HTR-8/SVneo (cell line): ENCODE measurements at regions not wholly inside any gene's neighbourhood (a gene's known extent, or its start where the extent isn't known, plus 50 kb on each side); places are given as distances from the start of the nearest gene placed in this dataset.

ENCODE experiments used
- DNase-seq: peaks from one replicate; pipeline ENCODE4 v3.0.0; 2011; ENCODE audit warnings: low spot score, mixed read lengths; ENCODE audit not compliant: insufficient read length
- FAIRE-seq: peaks from 2 replicates; lab custom pipeline; 2011; peaks lifted over from hg19 to GRCh38; lab: Jason Lieb, UNC

- DNase-seq, result no peak
- no peak for FAIRE-seq
Measured at GRCh38 chr3:145953316-145953715, 207.7 kb downstream of the PLOD2 start.

DNA sequence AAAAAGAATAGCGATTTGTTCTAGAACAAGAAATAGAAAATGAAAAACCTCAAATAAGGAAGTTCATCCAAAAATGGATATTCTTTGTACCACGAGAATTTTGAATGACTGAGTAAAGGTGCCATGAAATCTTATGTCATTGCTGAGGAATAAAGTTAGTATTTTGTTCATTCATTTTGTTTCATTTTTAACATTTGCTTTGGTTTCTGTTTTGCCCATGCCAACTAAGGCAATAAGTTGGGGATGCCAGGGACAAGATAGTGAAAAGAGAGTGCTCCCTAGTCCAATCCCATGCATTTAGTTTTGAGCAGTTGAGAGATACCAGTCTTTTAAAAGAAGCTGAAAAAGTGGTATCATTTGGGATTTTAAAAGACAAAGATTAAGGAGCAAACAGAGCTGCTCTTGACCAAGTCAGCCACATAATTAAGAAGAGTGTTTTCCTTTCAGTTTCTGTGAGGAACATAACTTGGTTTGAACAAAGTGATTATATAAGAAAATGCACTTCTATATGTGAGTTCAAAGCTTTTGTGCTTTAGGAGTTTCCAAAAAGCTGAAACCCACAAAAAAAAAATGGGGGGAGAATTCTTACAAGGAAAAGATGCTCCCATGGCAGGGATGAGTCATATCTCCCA, 201.4 kb downstream of the PLOD2 start:
- no peak for DNase-seq
- no peak for FAIRE-seq

DNA sequence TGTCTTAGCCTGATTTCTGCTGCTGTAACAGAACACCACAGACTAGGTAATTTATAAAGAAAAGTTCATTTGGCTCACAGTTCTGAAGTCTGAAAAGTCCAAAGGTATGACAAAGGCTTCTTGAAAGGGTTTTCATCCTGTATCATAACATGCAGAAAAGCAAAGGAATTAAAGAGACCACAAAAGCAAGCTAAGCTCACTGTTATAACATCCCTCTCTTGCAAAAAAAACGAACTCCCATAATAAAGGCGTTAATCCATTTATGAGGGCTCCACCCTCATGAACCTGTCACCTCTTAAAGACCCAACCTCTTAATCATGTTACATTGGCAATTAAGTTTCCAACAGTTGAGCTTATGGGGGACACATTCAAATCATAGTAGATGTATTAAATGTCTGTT, 197.9 kb downstream of the PLOD2 start:
- FAIRE-seq, result no peak

GRCh38 chr3:145967043-145967442, 193.9 kb downstream of the PLOD2 start:
- no peak for FAIRE-seq
- DNase-seq, result no peak

More for the DNA sequence above, 197.9 kb downstream of the PLOD2 start:
- no peak for DNase-seq

DNA sequence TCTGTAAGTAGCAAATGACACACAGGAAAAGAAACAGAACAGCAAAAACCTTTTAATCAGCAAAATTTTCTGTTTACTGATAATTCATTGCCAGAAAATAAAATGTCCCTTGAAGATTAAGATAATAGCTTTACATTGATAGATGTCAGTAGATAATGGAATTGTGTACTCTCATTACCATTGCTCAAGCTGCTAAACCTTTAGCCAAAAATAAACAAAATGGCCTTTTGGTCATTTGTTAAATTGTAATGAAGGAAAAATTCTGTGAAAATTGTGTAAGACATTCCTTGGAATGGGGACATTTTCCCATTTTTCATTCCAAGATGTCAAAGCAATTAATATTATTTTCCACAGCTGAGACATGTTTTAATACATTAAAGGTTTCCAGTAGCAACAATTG, 189.8 kb downstream of the PLOD2 start:
- no peak for DNase-seq
- FAIRE-seq, result no peak

- FAIRE-seq (no peak), DNase-seq (no peak)
Measured at GRCh38 chr3:145972851-145973250, 188.1 kb downstream of the PLOD2 start.

- FAIRE-seq, result no peak
- no peak for DNase-seq
Measured at GRCh38 chr3:145981056-145981455, 179.9 kb downstream of the PLOD2 start.

GRCh38 chr3:145983101-145983500, 177.9 kb downstream of the PLOD2 start:
- no peak for FAIRE-seq
- DNase-seq, result no peak
